Muscle layer of colon (tissue), 2 donors: ENCODE measurements at regions not wholly inside any gene's neighbourhood (a gene's known extent, or its start where the extent isn't known, plus 50 kb on each side); places are given as distances from the start of the nearest gene placed in this dataset.
A peak's percentile ranks its signal among the peaks of the same experiment; 100 is the strongest.

ENCODE experiments used
- H3K27ac ChIP-seq: one replicate; pipeline ENCODE4 v1.7.0; 2013; ENCODE audit warnings: low read depth, mild to moderate bottlenecking, low read length, moderate library complexity
- H3K27me3 ChIP-seq, 2 donors: one replicate each; pipeline ENCODE4 v1.7.0; 2013; ENCODE audit warnings: low read length in 2 of 2, mild to moderate bottlenecking in 2 of 2; ENCODE audit not compliant: insufficient read depth in 2 of 2, control insufficient read depth in 1 of 2
- H3K36me3 ChIP-seq: one replicate; pipeline ENCODE4 v1.7.0; 2013; ENCODE audit warnings: mild to moderate bottlenecking, low read length; ENCODE audit not compliant: insufficient read depth
- H3K4me1 ChIP-seq: one replicate; pipeline ENCODE4 v1.7.0; 2013; ENCODE audit warnings: mild to moderate bottlenecking, low read length; ENCODE audit not compliant: insufficient read depth
- H3K4me3 ChIP-seq, 2 donors: one replicate each; pipeline ENCODE4 v1.7.0; 2013; ENCODE audit warnings: low read length in 2 of 2, low read depth in 1 of 2, mild to moderate bottlenecking in 1 of 2, moderate library complexity in 1 of 2
- H3K9ac ChIP-seq: one replicate; pipeline ENCODE4 v1.7.0; 2013; ENCODE audit warnings: low read length
- H3K9me3 ChIP-seq: one replicate; pipeline ENCODE4 v1.7.0; 2013; ENCODE audit warnings: mild to moderate bottlenecking, low read length
- donor health status: abdominal sarcoma.
- donor health status: Adenocarcinoma of cecum.

DNA sequence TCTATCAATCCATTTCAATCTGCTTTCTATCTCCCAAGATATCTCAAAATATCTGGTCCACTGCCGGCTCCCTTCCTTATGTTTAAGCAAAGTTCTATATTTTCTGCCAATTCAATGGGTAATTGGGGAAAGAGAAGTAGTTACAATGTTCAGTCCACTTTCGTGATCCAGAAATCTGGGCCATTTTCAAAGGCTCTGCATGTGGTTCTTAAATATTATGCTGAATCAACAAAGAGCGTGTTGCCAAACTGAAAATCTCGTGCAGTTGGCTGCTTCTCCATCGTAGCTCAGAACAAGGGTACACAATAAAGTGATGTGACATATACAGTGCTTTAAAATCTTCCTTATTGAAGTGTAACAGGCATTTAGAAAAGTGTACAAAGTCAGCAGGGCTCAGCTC is 863.1 kb downstream of the RNF144A start:
- Histone ChIP-seq H3K9me3 (no peaks in the 10 kb centered on the region), H3K27me3 (no peaks in the 10 kb centered on the region), H3K9ac (no peak overlapping the region), H3K27ac (no peak overlapping the region), H3K36me3 (no peaks in the 10 kb centered on the region), H3K4me1 (no peaks in the 10 kb centered on the region), H3K4me3 (no peak overlapping the region)

GRCh38 chr2:7785700-7786099 is 868.5 kb downstream of the RNF144A start:
- no peak overlapping the region for H3K27ac ChIP-seq
- H3K9ac ChIP-seq: no peak overlapping the region
- H3K36me3 ChIP-seq: no peaks in the 10 kb centered on the region
- H3K27me3 ChIP-seq: no peaks in the 10 kb centered on the region
- no peak overlapping the region for H3K4me3 ChIP-seq
- no peaks in the 10 kb centered on the region for H3K4me1 ChIP-seq
- no peaks in the 10 kb centered on the region for H3K9me3 ChIP-seq

- Histone ChIP-seq H3K9me3 (no peaks in the 10 kb centered on the region), H3K27ac (no peak overlapping the region), H3K36me3 (no peaks in the 10 kb centered on the region), H3K27me3 (no peaks in the 10 kb centered on the region), H3K9ac (no peak overlapping the region), H3K4me1 (peaks cover 11% of the 10 kb centered on the region), H3K4me3 (no peak overlapping the region)
Observed at GRCh38 chr2:7788736-7789135, 871.5 kb downstream of the RNF144A start.

GRCh38 chr2:7792031-7792651 is 874.9 kb downstream of the RNF144A start:
- Histone ChIP-seq H3K27ac (no peak overlapping the region), H3K9ac (no peak overlapping the region), H3K9me3 (no peaks in the 10 kb centered on the region), H3K4me1 (peaks cover 34% of the 10 kb centered on the region), H3K36me3 (no peaks in the 10 kb centered on the region), H3K4me3 (no peak overlapping the region), H3K27me3 (no peaks in the 10 kb centered on the region)

GRCh38 chr2:7795778-7796563 is 878.8 kb downstream of the RNF144A start:
- Histone ChIP-seq H3K4me1 (peaks cover 34% of the 10 kb centered on the region), H3K27me3 (no peaks in the 10 kb centered on the region), H3K9me3 (no peaks in the 10 kb centered on the region), H3K27ac (peak overlapping the region; percentile 41), H3K9ac (no peak overlapping the region), H3K36me3 (no peaks in the 10 kb centered on the region), H3K4me3 (no peak overlapping the region)

DNA sequence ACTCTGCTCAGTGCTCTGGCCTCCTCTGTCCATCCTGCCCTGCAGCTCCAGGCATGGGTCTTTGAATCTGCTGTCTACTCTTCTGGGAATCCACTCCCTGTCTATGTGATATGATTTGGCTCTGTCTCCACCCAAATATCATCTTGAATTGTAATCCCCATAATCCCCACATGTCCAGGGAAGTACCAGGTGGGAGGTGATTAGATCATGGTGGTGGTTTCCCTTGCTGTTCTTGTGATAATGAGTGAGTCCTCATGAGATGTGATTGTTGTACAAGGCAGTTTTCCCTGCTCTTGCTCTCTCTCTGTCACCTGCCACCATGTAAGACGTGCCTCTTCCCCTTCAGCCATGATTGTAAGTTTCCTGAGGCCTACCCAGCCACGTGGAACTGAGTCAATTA is 881.8 kb upstream of the ID2 start:
- no peaks in the 10 kb centered on the region for H3K27me3 ChIP-seq
- H3K9ac ChIP-seq: no peak overlapping the region
- H3K9me3 ChIP-seq: no peaks in the 10 kb centered on the region
- no peak overlapping the region for H3K27ac ChIP-seq
- no peaks in the 10 kb centered on the region for H3K36me3 ChIP-seq
- H3K4me3 ChIP-seq: no peak overlapping the region
- H3K4me1 ChIP-seq: peaks cover 16% of the 10 kb centered on the region

DNA sequence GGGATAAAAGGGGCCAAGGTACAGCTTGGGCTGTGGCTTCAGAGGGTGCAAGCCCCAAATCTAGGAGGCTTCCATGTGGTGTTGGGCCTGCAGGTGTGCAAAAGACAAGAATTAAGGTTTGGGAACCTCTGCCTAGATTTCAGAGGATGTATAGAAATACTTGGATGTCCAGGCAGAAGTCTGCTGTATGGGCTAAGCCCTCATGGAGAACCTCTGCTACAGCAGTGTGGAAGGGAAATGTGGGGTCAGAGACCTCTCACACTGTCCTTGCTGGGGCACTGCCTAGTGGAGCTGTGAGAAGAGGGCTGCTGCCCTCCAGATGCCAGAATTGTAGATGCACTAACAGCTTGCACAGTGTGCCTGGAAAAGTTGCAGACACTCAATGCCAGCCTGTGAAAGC is 880.6 kb upstream of the ID2 start:
- no peak overlapping the region for H3K9ac ChIP-seq
- H3K27me3 ChIP-seq: no peaks in the 10 kb centered on the region
- H3K4me3 ChIP-seq: no peak overlapping the region
- no peaks in the 10 kb centered on the region for H3K9me3 ChIP-seq
- H3K4me1 ChIP-seq: peaks cover 4% of the 10 kb centered on the region
- no peaks in the 10 kb centered on the region for H3K36me3 ChIP-seq
- no peak overlapping the region for H3K27ac ChIP-seq

GRCh38 chr2:7803515-7803914 is 878.3 kb upstream of the ID2 start:
- Histone ChIP-seq H3K27me3 (no peaks in the 10 kb centered on the region), H3K4me3 (no peak overlapping the region), H3K9me3 (no peaks in the 10 kb centered on the region), H3K9ac (no peak overlapping the region), H3K4me1 (no peaks in the 10 kb centered on the region), H3K27ac (no peak overlapping the region), H3K36me3 (no peaks in the 10 kb centered on the region)

GRCh38 chr2:7809640-7810039 is 872.2 kb upstream of the ID2 start:
- Histone ChIP-seq H3K27me3 (no peaks in the 10 kb centered on the region), H3K9me3 (no peaks in the 10 kb centered on the region), H3K9ac (no peak overlapping the region), H3K36me3 (no peaks in the 10 kb centered on the region), H3K27ac (no peak overlapping the region), H3K4me1 (no peaks in the 10 kb centered on the region), H3K4me3 (no peak overlapping the region)

GRCh38 chr2:7811073-7811472 is 870.8 kb upstream of the ID2 start:
- Histone ChIP-seq H3K4me1 (no peaks in the 10 kb centered on the region), H3K4me3 (no peak overlapping the region), H3K36me3 (no peaks in the 10 kb centered on the region), H3K9ac (no peak overlapping the region), H3K27ac (no peak overlapping the region), H3K9me3 (no peaks in the 10 kb centered on the region), H3K27me3 (no peaks in the 10 kb centered on the region)

GRCh38 chr2:7812231-7812995 is 869.4 kb upstream of the ID2 start:
- Histone ChIP-seq H3K4me1 (no peaks in the 10 kb centered on the region), H3K9ac (no peak overlapping the region), H3K36me3 (no peaks in the 10 kb centered on the region), H3K9me3 (no peaks in the 10 kb centered on the region), H3K27me3 (no peaks in the 10 kb centered on the region), H3K27ac (no peak overlapping the region), H3K4me3 (no peak overlapping the region)
